NCI-H748 (cell line): ENCODE measurements at regions not wholly inside any gene's neighbourhood (a gene's known extent, or its start where the extent isn't known, plus 50 kb on each side); places are given as distances from the start of the nearest gene placed in this dataset.
"Not testable (repeated sequence)": the region's sequence is repeated elsewhere in the genome, so short reads cannot be mapped to it uniquely, and the experiment has no call there.

Source experiments
- DNase-seq: peaks from one replicate; lab custom pipeline; 2025; ENCODE audit not compliant: unreplicated experiment; lab: John Stamatoyannopoulos, UW

DNA sequence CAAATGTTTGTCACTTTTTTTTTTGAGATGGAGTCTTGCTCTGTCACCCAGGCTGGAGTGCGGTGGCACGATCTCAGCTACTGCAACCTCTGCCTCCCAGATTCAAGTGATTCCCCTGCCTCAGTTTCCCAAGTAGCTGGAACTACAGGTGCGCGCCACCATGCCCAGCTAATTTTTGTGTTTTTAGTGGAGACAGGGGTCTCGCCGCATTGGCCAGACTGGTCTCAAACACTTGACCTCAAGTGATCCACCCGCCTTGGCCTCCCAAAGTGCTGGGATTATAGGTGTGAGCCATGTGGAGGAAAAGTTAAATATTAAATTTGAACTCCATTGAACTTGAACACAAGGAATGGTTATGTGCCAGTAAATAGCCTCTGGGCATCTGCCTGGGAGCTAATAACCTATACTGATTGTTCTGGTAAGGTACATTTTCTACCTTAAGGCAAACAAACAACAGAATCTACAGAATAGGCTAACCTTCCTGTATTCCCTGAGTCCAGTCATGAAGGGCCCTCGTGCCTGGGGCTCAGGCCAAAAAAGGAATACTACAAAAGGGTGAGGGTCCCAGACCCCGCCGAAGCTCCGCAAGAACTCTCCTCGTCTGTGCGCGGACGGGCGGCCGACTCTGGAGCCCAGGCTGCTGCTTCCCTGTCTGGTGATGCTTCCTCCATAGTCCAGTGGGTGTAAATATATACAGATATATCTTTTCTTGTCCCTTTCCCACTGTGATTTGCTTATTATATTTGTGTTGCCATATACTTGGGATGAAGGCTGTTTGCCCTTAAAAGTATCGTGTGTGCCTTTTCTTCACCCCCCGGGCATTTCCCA, 74.0 kb upstream of the EIF5 start:
- DNase-seq, result peak; percentile 42

DNA sequence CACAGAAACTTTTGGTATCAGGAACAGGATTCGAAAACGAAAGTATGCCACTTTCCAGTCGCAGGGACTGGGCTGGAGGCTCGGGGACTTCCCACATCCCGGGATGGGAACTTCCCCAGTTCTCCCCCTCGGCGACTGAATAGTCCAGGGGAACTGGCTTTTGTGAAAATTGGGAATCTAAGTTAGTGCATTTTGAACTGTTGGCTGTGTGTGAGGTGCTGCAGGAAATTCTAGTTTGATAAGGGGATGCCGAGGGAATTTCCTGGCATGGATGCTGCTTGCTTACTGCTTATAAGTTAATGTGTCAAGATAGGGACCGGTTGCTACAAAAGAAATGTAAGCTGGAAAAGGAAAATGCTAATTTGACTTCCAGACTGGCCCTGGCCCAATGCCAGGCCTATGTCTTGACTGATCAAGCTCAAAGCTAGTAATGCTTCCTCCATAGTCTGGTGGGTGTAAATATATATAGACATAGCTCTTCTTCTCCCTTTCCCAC, 73.4 kb upstream of the EIF5 start:
- peak; percentile 42 for DNase-seq

DNA sequence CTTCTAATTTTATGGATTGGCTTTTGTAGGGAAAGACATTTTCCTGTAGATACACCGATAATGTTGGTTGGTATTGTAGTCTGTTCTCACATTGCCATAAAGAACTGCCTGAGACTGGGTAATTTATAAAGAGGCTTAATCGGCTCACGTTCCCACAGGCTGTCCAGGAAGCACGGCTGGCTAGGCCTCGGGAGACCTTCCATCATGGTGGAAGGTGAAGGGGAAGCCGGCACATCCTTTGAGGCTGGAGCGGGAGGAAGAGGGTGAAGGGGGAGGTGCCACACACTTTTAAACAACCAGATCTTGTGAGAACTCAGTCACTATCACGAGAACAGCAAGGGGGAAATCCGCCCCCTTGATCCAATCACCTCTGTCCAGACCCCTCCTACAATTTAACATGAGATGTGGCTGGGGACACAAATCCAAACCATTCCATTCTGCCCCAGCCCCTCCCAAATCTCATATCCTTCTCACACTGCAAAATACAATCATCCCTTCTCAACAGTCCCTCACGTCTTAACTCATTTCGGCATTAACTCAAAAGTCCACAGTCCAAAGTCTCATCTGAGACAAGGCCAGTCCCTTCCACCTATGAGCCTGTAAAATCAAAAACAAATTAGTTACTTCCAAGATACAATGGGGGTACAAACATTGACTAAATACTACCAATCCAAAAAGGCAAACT, 66.7 kb upstream of the EIF5 start:
- no peak for DNase-seq

DNA sequence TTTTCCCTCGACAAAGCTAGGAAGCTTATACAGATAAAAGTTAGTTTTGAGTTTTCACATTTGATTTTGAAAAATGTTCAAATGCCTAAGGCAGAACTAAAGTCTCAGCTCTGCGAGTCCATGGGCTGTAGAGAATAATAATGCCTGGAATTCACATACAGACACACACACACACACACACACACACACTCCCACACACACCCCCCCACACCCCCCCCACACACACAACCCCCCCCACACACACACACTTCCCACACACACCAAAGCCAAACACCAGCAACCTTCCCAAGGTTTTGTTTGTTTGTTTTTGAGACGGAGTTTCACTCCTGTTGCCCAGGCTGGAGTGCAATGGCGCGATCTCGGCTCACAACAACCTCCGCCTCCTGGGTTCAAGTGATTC, 62.8 kb upstream of the EIF5 start:
- DNase-seq, result no peak

DNA sequence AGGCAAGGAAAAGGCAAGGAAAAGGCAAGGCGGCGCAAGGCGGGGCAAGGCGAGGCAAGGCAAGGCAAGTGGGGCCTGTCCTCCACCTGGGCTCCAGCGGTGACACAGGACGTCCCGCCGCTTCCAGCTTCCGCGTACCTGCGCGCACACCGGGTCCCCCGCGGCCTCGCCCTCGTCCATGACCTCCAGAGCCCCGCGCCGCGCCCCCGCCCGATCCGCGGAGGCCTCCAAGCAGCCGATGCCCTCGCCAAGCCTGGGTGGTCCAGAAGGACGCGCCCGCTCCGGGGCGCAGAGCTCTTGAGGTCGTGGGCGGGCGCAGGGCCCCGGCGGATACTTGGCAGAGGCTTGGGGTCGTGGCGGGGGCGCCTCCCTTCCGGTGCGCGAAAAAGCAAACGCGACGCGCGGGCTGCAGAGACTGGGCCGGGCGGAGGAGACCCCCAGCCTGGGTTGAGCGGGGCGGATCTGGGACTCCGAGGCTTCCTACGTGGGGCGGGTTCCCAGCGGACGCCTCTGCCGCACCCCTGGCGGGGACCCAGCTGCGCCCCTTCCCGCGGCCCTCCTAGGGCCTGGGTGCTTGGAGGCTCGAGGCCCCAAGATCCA, 60.8 kb upstream of the EIF5 start:
- no peak for DNase-seq

DNA sequence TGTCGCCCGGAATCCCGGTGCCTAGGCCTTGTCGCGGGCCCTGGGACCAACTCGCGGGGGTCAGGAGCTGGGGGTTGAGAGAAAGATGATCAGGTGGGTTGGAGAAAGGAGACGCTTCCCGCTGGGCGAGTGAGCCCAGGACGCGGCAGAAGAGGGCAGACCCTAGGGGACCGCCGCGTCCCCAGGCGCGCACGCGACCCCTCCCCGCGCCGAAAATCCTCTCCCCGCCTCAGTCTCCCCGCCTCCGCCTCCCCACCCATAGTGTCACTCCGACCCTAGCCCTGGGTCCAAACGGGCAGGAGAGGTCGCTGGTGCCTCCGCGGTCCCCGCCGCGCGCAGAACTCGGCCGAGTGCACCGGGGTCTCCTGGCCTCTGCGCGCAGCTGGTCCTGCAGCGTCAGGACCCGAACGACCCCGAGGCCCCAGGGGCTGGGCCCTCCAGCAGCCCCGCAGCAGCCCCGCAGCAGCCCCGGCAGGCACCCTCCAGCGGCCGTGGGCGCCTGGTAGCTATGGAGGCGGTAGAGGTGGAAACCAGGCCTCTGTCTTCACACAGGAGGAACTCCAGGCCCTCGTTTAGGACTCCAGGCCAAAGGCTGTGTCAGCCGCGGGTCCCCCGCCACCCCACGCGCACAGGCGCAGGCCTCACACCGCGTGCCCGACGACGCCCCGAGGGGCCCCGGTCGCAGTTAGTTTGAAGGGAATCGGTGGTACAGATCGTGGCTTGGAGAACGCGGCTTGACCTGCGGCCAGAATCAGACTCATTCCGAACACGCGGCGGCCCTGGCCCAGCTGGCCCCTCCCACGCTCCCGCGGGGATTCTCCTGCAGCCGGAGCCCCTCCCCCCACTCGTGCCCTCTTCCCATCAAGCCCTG, 60.1 kb upstream of the EIF5 start:
- DNase-seq, result no peak

DNA sequence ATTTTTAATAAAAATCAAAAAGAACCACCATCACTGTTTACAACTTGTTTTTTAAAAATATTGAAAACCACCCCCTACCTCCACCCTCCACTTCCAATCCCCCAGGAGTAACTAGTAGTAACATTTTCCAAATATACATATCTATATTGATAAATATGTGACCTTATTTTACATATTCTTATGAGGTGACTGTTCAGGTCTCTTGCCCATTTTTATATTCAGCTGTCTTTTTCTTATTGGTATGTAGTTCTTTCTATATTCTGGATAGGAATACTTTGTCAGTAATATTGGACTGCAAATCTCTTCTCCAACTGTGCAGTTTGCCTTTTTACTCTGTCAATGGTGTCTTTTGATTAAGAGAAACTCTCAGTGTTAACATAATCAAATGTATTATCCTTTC, 59.0 kb upstream of the EIF5 start:
- DNase-seq, result no peak

DNA sequence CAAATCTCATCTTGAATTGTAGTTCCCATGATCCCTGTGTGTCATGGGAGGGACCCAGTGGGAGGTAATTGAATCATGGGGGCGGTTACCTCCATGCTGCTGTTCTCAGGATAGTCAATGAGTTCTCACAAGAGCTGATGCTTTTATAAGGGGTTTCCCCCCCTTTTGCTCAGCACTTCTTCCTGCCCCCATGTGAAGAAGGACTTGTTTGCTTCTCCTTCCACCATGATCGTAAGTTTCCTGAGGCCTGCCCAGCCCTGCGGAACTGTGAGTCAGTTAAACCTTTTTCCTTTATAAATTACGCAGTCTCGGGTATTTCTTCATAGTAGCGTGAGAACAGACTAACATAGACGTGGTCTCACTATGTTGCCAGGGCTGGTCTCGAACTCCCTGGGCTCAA, 56.1 kb upstream of the EIF5 start:
- no peak for DNase-seq

DNA sequence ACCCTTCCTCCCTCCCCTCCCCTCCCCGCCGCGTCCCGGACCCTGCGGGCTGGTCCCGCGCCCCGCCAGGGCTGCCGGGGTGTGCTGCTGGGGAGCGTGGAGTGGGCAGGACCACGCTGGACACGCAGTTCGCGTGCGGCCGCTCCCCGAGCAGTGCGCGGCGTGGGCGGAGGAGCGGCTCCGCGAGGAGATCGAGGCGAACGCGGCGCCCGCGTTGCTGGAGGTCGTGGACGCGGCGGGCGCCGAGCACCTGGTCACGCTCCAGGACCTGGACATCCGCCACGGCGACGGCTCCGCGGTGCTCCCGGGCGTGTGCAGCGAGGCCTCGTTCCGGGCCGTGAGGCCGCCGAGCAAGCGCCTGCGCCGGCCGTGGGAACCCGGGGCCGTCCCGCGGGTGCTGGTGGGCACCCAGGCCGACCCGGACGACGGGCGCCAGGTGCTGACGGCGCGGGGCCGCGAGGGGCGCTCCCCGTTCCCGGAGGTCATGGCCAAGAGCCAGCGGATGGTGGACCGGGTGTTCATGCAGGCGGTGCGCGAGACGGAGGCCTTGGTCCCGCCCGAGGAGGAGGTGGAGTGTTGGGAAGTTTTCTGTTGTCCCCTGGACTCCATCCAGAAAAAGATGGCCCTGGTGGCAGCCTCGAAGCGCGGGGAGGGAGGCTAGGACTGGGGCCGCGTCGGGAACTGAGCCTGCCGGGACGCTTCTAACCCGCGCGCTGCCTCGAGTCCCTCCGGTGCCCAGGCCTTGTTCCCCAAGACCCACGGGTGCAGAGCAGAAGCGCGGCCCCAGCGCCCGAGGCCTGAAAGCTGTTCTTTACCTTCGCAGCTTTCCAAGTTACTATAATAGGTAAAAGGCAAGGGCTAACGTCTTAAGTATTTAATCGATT, 54.7 kb upstream of the EIF5 start:
- DNase-seq, result no peak

DNA sequence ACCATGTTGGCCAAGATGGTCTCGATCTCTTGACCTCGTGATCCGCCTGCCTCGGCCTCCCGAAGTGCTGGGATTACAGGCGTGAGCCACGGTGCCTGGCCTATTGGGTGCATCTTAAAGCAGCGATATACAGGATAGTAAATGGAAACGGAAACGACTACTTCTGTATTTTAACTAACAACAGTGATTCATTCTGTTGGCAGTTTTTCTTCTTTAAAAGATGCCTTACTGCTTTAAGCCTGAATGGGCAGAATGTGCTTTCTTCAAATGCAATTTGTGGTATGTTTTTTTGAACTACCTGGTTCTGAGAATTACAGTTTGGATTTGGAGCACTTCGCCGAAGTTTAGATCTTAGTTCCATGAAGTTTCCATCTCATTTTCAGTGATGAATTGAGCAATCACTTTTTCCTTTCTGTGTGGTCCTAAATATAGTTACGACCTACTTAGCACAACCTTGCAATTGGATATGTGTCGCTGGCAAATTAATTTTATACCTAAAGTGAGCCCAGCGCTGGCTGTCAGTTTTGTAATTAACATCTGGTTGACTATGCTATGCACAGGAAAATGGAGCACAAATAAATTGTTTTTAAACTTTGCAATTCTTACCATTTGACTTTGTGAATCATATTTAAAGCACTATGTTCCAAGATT, 53.6 kb upstream of the EIF5 start:
- no peak for DNase-seq

DNA sequence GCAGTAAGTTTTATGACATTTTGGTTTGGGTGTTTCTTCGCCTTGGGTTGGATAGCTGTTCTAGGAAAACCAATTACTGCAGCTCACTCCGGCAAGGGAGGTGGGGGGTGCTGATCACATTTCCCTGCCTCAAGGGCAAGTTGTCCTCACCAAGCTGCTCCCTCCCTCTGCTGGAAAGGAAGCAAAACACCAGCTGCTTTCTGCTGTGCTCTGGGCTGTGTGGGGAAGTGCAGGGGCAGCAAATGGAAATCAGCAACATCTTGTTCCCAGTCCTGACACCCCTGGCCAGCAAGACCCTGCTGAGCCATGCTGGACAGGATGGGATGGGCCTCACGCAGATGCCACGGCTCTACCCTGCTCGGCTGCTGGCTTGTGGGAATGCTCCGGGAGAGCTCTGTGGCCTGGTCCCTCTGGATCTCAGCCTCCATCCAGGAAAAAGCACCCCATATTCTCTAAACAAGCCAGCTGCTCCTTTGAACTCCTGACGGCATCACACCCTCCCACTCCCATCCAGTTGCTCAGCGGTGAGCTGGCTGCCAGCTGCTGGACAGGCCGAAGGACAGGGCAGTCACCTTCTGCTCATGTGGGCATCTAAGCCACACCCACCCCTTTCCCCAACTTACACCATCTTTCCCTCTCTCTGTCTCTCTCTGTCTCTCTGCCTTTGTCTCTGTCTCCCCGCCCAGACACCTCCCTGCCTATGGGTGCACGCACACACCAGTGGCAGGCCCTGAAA, 52.4 kb upstream of the EIF5 start:
- DNase-seq, result peak; percentile 14

DNA sequence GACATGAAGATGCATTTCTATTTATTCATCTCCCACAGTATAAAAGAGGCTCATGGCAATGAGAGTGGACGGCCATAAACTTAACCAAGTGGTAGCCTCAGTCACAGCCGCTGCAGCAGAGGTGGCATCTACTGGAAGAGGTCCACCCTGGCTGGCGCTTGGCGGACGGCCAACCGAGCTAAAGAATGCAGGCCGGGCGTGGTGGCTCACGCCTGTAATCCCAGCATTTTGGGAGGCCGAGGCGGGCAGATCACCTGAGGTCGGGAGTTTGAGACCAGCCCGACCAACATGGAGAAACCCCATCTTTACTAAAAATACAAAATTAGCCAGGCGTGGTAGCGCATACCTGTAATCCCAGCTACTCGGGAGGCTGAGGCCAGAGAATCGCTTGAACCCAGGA, 51.7 kb upstream of the EIF5 start:
- DNase-seq, result not testable (repeated sequence)

DNA sequence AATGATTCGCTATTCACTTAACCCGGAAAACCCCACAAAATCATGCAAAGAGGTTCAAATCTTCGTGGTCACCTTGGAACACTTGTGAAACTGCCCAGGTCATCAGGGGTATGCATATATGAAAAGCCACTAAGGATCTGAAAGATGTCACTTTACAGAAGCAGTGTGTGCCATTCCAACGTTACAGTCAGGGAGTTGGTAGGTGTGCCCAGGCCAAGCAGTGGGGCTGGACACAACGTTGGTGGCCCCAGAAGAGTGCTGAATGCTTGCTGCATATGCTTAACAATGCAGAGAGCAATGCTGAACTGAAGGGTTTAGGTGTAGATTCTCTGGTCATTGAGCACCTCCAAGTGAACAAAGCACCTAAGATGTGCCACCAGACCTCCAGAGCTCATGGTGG, 51.1 kb upstream of the EIF5 start:
- no peak for DNase-seq

DNA sequence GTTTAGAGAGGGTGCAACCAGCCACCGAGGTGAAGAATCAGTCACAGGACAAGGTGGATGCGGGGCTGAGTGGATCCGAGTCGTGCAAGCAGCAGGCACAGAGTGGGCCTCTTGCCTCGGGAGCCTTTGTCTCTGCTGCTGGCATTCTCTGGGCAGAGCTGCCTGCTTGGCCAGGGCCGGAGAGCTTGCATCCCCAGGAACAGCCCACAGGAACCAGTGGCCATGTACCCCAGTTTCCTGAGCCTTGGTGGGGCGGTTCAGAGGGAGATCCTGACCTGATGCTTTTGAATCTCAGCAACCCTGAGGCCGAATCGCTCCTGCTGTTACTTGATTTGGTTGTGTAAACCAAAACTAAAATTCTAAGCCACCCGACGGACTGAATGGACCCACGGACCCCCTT, 50.1 kb upstream of the EIF5 start:
- DNase-seq, result no peak
